BJ (cell line): ENCODE measurements at regions not wholly inside any gene's neighbourhood (a gene's known extent, or its start where the extent isn't known, plus 50 kb on each side); places are given as distances from the start of the nearest gene placed in this dataset.

Experiments used
- CTCF ChIA-PET: fragments of 350-600 bp; formaldehyde crosslinking; extraction: SDS; loops from one replicate; lab custom pipeline; 2021; ENCODE audit warnings: antibody characterized with exemption, inconsistent platforms; lab: Yijun Ruan, JAX
- POLR2A ChIA-PET: fragments of 300-600 bp; sonication (Branson Sonifier 250); formaldehyde crosslinking; extraction: SDS; loops from one replicate; lab custom pipeline; 2021; ENCODE audit warnings: antibody characterized with exemption; lab: Charles Lee
- DNase-seq: peaks from one replicate; pipeline ENCODE4 v3.0.0-alpha.2; 2011; ENCODE audit warnings: low read depth
- H3K27me3 ChIP-seq: 2 replicates; pipeline ENCODE4 v1.6.0; 2011; ENCODE audit warnings: low read length; ENCODE audit not compliant: control insufficient read depth, insufficient read depth
- H3K36me3 ChIP-seq: 2 replicates; pipeline ENCODE4 v1.5.1; 2011; ENCODE audit warnings: low read length; ENCODE audit not compliant: control insufficient read depth, insufficient read depth
- H3K4me3 ChIP-seq: 2 replicates; pipeline ENCODE4 v1.5.1; 2011; ENCODE audit warnings: low read depth, mild to moderate bottlenecking, control low read depth, low read length
- TF ChIP-seq, protein P1 (sequence below): IDR thresholded peaks from 2 replicates; pipeline ENCODE4 v1.5.1; 2011; ENCODE audit warnings: low read depth, mild to moderate bottlenecking, control low read depth, inconsistent platforms, low read length, moderate library complexity; ENCODE audit not compliant: insufficient read depth

DNA sequence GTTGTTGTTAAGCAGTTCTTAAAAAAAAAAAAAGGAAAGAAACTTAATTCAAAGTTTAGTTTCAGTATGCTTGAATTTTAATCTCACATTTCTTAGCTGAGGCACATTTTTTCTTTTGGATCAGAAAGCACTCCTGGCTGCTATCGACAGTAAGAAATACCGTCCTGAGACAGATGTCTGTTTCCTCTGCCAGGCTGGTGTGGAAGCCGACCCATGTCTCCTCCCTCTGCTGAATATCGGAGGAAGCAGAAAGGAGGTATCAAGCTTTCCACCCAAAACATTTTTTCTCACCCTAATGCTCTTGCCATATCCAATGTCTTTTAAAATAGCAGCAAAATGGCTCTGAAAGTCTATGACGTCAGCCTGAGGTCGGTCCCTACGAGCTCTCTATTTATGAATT lies 208.1 kb downstream of the TLE4 start:
- H3K4me3 ChIP-seq = no peak overlapping the region
- TF ChIP-seq, protein P1, sequence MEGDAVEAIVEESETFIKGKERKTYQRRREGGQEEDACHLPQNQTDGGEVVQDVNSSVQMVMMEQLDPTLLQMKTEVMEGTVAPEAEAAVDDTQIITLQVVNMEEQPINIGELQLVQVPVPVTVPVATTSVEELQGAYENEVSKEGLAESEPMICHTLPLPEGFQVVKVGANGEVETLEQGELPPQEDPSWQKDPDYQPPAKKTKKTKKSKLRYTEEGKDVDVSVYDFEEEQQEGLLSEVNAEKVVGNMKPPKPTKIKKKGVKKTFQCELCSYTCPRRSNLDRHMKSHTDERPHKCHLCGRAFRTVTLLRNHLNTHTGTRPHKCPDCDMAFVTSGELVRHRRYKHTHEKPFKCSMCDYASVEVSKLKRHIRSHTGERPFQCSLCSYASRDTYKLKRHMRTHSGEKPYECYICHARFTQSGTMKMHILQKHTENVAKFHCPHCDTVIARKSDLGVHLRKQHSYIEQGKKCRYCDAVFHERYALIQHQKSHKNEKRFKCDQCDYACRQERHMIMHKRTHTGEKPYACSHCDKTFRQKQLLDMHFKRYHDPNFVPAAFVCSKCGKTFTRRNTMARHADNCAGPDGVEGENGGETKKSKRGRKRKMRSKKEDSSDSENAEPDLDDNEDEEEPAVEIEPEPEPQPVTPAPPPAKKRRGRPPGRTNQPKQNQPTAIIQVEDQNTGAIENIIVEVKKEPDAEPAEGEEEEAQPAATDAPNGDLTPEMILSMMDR = no peak
- no peaks in the 10 kb centered on the region for H3K36me3 ChIP-seq
- DNase-seq = no peak
- ChIA-PET POLR2A (no interaction called here), CTCF (no interaction called here)
- H3K27me3 ChIP-seq = no peaks in the 10 kb centered on the region; the same call in 1 of the 2 replicates

- H3K36me3 ChIP-seq = no peaks in the 10 kb centered on the region
- ChIA-PET CTCF (no interaction called here), POLR2A (no interaction called here)
- no peak for DNase-seq
- H3K27me3 ChIP-seq = peaks cover 2% of the 10 kb centered on the region
- TF ChIP-seq, protein P1 = no peak
- no peak overlapping the region for H3K4me3 ChIP-seq
Observed at GRCh38 chr9:79778581-79778980, 206.8 kb downstream of the TLE4 start.

GRCh38 chr9:79776581-79776980 lies 204.8 kb downstream of the TLE4 start:
- CTCF ChIA-PET = no interaction called here
- DNase-seq = no peak
- peaks cover 2% of the 10 kb centered on the region for H3K27me3 ChIP-seq
- no peak overlapping the region for H3K4me3 ChIP-seq
- TF ChIP-seq, protein P1 = no peak
- no peaks in the 10 kb centered on the region for H3K36me3 ChIP-seq
- POLR2A ChIA-PET = no interaction called here
